OCI-LY1 (cell line): ENCODE measurements at regions not wholly inside any gene's neighbourhood (a gene's known extent, or its start where the extent isn't known, plus 50 kb on each side); places are given as distances from the start of the nearest gene placed in this dataset.

Experiments used
- H2AFZ ChIP-seq: fragments of 200-600 bp; sonication (generic), shearing (Covaris generic); 2 replicates; pipeline ENCODE4 v1.6.0; 2014; ENCODE audit warnings: antibody characterized with exemption, mild to moderate bottlenecking, low read length
- H3F3A ChIP-seq: fragments of 200-600 bp; sonication (generic), shearing (Covaris generic); 2 replicates; pipeline ENCODE4 v1.6.0; 2014; ENCODE audit warnings: mild to moderate bottlenecking, antibody characterized with exemption, low read length, moderate library complexity; ENCODE audit not compliant: insufficient read depth
- H3K27ac ChIP-seq: fragments of 200-600 bp; sonication (generic); 2 replicates; pipeline ENCODE4 v1.5.1; 2014; ENCODE audit warnings: low read length, mixed run types, mild to moderate bottlenecking, low read depth; ENCODE audit not compliant: poor library complexity, severe bottlenecking
- H3K27me3 ChIP-seq: fragments of 200-600 bp; sonication (generic); 2 replicates; pipeline ENCODE4 v1.6.0; 2014; ENCODE audit warnings: antibody characterized with exemption, mild to moderate bottlenecking, low read length, moderate library complexity; ENCODE audit not compliant: insufficient read depth
- H3K36me3 ChIP-seq: fragments of 200-600 bp; sonication (generic); 2 replicates; pipeline ENCODE4 v1.6.1; 2014; ENCODE audit warnings: mild to moderate bottlenecking, antibody characterized with exemption, low read length, moderate library complexity, mixed read lengths; ENCODE audit not compliant: insufficient read depth
- H3K4me1 ChIP-seq: fragments of 200-600 bp; sonication (generic); 2 replicates; pipeline ENCODE4 v1.5.1; 2014; ENCODE audit warnings: mild to moderate bottlenecking, low read length, moderate library complexity; ENCODE audit not compliant: insufficient read depth, severe bottlenecking
- H3K4me2 ChIP-seq: fragments of 200-600 bp; sonication (generic), shearing (Covaris generic); 2 replicates; pipeline ENCODE4 v1.6.1; 2014; ENCODE audit warnings: low read length
- H3K4me3 ChIP-seq: fragments of 200-600 bp; sonication (generic); 2 replicates; pipeline ENCODE4 v1.5.1; 2014; ENCODE audit warnings: low read length, low read depth, mild to moderate bottlenecking, mixed read lengths; ENCODE audit not compliant: poor library complexity, severe bottlenecking
- H3K79me2 ChIP-seq: fragments of 200-600 bp; shearing (Covaris generic); 2 replicates; pipeline ENCODE4 v1.6.1; 2016; ENCODE audit warnings: mixed run types, low read length, mixed read lengths; ENCODE audit not compliant: insufficient read depth
- H3K9ac ChIP-seq: fragments of 200-600 bp; sonication (generic), shearing (Covaris generic); 2 replicates; pipeline ENCODE4 v1.6.1; 2014; ENCODE audit warnings: mild to moderate bottlenecking, low read length, mixed read lengths
- H3K9me2 ChIP-seq: fragments of 200-600 bp; sonication (generic), shearing (Covaris generic); 2 replicates; pipeline ENCODE4 v1.6.1; 2014; ENCODE audit warnings: low read depth, mild to moderate bottlenecking, low read length, mixed read lengths
- H3K9me3 ChIP-seq: fragments of 200-600 bp; shearing (Covaris generic); 2 replicates; pipeline ENCODE4 v1.6.1; 2014; ENCODE audit warnings: low read length, mixed read lengths
- H4K20me1 ChIP-seq: fragments of 200-600 bp; sonication (generic), shearing (Covaris generic); 2 replicates; pipeline ENCODE4 v1.6.0; 2016; ENCODE audit warnings: mild to moderate bottlenecking, low read length; ENCODE audit not compliant: insufficient read depth
- EZH2 ChIP-seq: fragments of 200-600 bp; sonication (generic), shearing (Covaris generic); IDR thresholded peaks from 2 replicates; pipeline ENCODE4 v1.8.0; 2017; ENCODE audit warnings: borderline replicate concordance, mixed run types, mild to moderate bottlenecking, antibody characterized with exemption, low read length, moderate library complexity, mixed read lengths
- TF ChIP-seq, protein P1 (sequence below): fragments of 200-600 bp; sonication (generic), shearing (Covaris generic); IDR thresholded peaks from 2 replicates; pipeline ENCODE4 v1.5.1; 2017; ENCODE audit warnings: mild to moderate bottlenecking, antibody characterized with exemption, low read length, moderate library complexity, mixed read lengths

GRCh38 chr2:180564051-180564450 is 416.4 kb upstream of the UBE2E3 start:
- Histone ChIP-seq H3K9me2 (no peaks in the 10 kb centered on the region), H3K36me3 (no peaks in the 10 kb centered on the region), H2AFZ (no peak overlapping the region), H3K27ac (no peak overlapping the region), H3K4me3 (no peak overlapping the region), H3K9me3 (no peaks in the 10 kb centered on the region), H3K4me1 (no peaks in the 10 kb centered on the region), H3K79me2 (no peaks in the 10 kb centered on the region), H3K4me2 (no peak overlapping the region), H4K20me1 (no peaks in the 10 kb centered on the region), H3K9ac (no peak overlapping the region), H3K27me3 (no peaks in the 10 kb centered on the region), H3F3A (no peaks in the 10 kb centered on the region)
- TF ChIP-seq, protein P1, sequence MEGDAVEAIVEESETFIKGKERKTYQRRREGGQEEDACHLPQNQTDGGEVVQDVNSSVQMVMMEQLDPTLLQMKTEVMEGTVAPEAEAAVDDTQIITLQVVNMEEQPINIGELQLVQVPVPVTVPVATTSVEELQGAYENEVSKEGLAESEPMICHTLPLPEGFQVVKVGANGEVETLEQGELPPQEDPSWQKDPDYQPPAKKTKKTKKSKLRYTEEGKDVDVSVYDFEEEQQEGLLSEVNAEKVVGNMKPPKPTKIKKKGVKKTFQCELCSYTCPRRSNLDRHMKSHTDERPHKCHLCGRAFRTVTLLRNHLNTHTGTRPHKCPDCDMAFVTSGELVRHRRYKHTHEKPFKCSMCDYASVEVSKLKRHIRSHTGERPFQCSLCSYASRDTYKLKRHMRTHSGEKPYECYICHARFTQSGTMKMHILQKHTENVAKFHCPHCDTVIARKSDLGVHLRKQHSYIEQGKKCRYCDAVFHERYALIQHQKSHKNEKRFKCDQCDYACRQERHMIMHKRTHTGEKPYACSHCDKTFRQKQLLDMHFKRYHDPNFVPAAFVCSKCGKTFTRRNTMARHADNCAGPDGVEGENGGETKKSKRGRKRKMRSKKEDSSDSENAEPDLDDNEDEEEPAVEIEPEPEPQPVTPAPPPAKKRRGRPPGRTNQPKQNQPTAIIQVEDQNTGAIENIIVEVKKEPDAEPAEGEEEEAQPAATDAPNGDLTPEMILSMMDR, result no peak
- TF ChIP-seq EZH2, result no peak

DNA sequence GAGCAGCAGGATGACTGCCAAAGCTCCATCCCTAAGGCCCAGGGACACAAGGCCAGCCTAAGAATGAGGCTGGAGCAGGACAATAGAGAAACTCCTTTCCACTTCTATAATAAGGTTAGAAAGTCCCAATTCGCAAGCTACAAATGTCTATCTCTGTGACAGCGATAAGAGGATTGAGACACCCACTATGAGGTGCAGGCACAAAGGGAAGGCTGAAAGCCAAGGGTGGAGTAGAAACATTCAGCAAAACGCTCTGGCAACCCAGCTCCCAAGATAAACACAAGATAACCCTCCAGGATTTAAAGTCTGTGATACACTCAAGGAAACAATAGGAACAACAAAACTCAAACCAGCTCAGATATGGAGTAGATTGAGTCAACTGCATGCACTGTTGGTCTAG is 418.0 kb upstream of the UBE2E3 start:
- no peaks in the 10 kb centered on the region for H3K9me3 ChIP-seq
- no peaks in the 10 kb centered on the region for H3K9me2 ChIP-seq
- no peaks in the 10 kb centered on the region for H4K20me1 ChIP-seq
- H3K27ac ChIP-seq, result no peak overlapping the region
- H3K4me2 ChIP-seq, result no peak overlapping the region
- no peaks in the 10 kb centered on the region for H3K36me3 ChIP-seq
- H3K4me1 ChIP-seq, result no peaks in the 10 kb centered on the region
- H3K9ac ChIP-seq, result no peak overlapping the region
- H3F3A ChIP-seq, result no peaks in the 10 kb centered on the region
- no peaks in the 10 kb centered on the region for H3K79me2 ChIP-seq
- no peaks in the 10 kb centered on the region for H3K27me3 ChIP-seq
- no peak overlapping the region for H3K4me3 ChIP-seq
- no peak for TF ChIP-seq EZH2
- TF ChIP-seq, protein P1, result no peak
- no peak overlapping the region for H2AFZ ChIP-seq

- Histone ChIP-seq H3K36me3 (no peaks in the 10 kb centered on the region), H3K9ac (no peak overlapping the region), H3K9me3 (no peaks in the 10 kb centered on the region), H3K27ac (no peak overlapping the region), H3K4me1 (no peaks in the 10 kb centered on the region), H3K4me3 (no peak overlapping the region), H3K27me3 (no peaks in the 10 kb centered on the region), H3K9me2 (no peaks in the 10 kb centered on the region), H2AFZ (no peak overlapping the region), H3K79me2 (no peaks in the 10 kb centered on the region), H3F3A (no peaks in the 10 kb centered on the region), H3K4me2 (no peak overlapping the region), H4K20me1 (no peaks in the 10 kb centered on the region)
- TF ChIP-seq, protein P1, result no peak
- no peak for TF ChIP-seq EZH2
Observed at GRCh38 chr2:180559771-180560170, 420.6 kb upstream of the UBE2E3 start.
